Transverse colon (tissue), 4 donors: ENCODE measurements at regions not wholly inside any gene's neighbourhood (a gene's known extent, or its start where the extent isn't known, plus 50 kb on each side); places are given as distances from the start of the nearest gene placed in this dataset.

Experiments used
- DNase-seq: peaks from one replicate; pipeline ENCODE4 v3.0.0-alpha.2; 2019
- H3K27ac ChIP-seq, 4 donors: fragments of 200-600 bp; sonication (generic); 2 replicates each; pipeline ENCODE4 v1.5.1; 2016 to 2018; ENCODE audit warnings: inconsistent platforms in 4 of 4
- H3K27me3 ChIP-seq: fragments of 200-600 bp; sonication (generic); 2 replicates; pipeline ENCODE4 v1.5.1; 2017; ENCODE audit warnings: inconsistent platforms
- H3K36me3 ChIP-seq, 4 donors: fragments of 200-600 bp; sonication (generic); 2 replicates each; pipeline ENCODE4 v1.5.1; 2017 to 2019; ENCODE audit warnings: inconsistent platforms in 4 of 4
- H3K4me1 ChIP-seq, 4 donors: fragments of 200-600 bp; sonication (generic); 2 replicates each; pipeline ENCODE4 v1.5.1; 2017 to 2020; ENCODE audit warnings: inconsistent platforms in 4 of 4
- H3K4me3 ChIP-seq, 4 donors: fragments of 200-600 bp; sonication (generic); 1 replicate in 1 of 4; 2 replicates in 3 of 4; pipeline versions ENCODE4 v1.5.1 to v1.6.1; 2017 to 2019; ENCODE audit warnings: inconsistent platforms in 4 of 4
- H3K9me3 ChIP-seq, 2 donors: fragments of 200-600 bp; sonication (generic); 2 replicates each; pipeline ENCODE4 v1.5.1; 2017 to 2019; ENCODE audit warnings: inconsistent platforms in 2 of 2
- EP300 ChIP-seq: sonication (generic); formaldehyde crosslinking; IDR thresholded peaks from one replicate; pipeline ENCODE4 v1.6.1; 2017; ENCODE audit warnings: antibody characterized with exemption, low read depth
- POLR2A ChIP-seq: fragments of 450-650 bp; IDR thresholded peaks from one replicate; pipeline ENCODE4 v1.6.1; 2016; ENCODE audit warnings: antibody characterized with exemption, mild to moderate bottlenecking, moderate library complexity
- POLR2AphosphoS5 ChIP-seq, 3 donors: sonication (generic); formaldehyde crosslinking; IDR thresholded peaks; one replicate each; pipeline ENCODE4 v1.6.1; 2016; ENCODE audit warnings: antibody characterized with exemption in 3 of 3
- WGBS, 2 donors: methylation state at CpG; one replicate each; pipeline ENCODE4 v1.1.5; 2018; ENCODE audit warnings: low coverage in 1 of 2; 5-methylcytosine and 5-hydroxymethylcytosine counted together
- in situ Hi-C, 4 donors: fragments of 200-750 bp; cut with MboI; loops; one replicate each; pipeline versions ENCODE4 v1.15.0 to v1.15.1; 2017; ENCODE audit warnings: low sequenced_read_pairs in 3 of 4, low pct_ligation_motif_present in 1 of 4, low pct_unique_long_range_greater_than_20kb in 1 of 4
- intact Hi-C: fragments of 100-400 bp; cut with DNase I; formaldehyde crosslinking; loops from one replicate; pipeline ENCODE4 v1.15.1; 2023; ENCODE audit warnings: low total_unique reads
- TF ChIP-seq, protein P1 (sequence below), 5 experiments: fragments of 200-600 bp in 3 of 5; fragments of 450-650 bp in 2 of 5; sonication (generic) in 3 of 5; IDR thresholded peaks; 1 replicate in 2 of 5; 2 replicates in 3 of 5; pipeline ENCODE4 v1.5.1; 2016 to 2017; ENCODE audit warnings: antibody characterized with exemption in 5 of 5, inconsistent platforms in 3 of 5, mild to moderate bottlenecking in 2 of 5, moderate library complexity in 1 of 5

- intact Hi-C loops (no loop called here), in situ Hi-C loops (no loop called here)
- no peaks in the 10 kb centered on the region for H3K4me1 ChIP-seq
- 92% methylated on average over 2 of the region's 2 CpGs; no CpG with 5 or more reads in 1 of the 2 donors for WGBS, 2 donors
- no peaks in the 10 kb centered on the region for H3K36me3 ChIP-seq
- H3K27ac ChIP-seq: no peak overlapping the region
- no peak for TF ChIP-seq POLR2A
- no peaks in the 10 kb centered on the region for H3K9me3 ChIP-seq
- no peak overlapping the region for H3K4me3 ChIP-seq
- no peaks in the 10 kb centered on the region for H3K27me3 ChIP-seq
- no peak for DNase-seq
These were observed 269.2 kb upstream of the NRIP1 start for GRCh38 chr21:15333951-15334350.

DNA sequence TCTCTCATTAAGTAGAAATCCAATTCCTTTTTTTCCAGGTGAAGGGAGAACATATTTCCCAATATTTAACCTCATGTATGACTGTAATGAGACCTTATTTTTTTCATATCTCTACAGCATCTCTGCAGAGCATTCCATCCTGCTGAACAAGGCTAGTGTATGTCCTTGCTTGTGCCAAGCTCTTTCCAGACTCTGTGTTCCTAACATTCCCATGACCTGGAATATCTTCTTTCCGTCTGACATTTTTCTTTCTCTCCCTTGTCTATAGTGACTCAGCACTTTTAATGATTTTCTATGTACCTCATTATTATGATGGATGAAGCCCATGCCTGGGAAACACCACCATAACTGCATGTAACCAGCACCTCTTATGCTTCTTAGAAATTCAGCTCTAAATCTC lies 278.3 kb upstream of the NRIP1 start:
- in situ Hi-C loops: no loop called here

DNA sequence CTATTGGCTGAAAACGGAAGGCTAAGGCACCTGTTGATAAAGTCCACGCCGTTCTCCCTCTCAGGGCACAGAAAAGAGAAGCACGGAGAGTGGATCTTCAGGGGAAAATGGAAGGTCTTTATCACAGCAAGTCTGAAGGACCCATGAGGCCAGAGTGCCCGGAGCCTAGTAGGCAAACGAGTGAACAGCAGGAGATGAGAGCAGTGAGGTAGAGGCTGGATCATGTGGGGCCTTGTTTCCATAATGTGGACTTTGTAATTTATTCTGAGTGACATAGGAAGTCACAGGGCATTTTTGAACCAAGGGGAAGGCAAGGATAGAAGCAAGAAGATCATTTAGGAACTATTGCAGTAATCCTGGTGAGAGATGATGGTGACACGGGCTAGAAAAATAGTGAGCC lies 287.2 kb upstream of the NRIP1 start:
- Histone ChIP-seq H3K4me3 (no peak overlapping the region), H3K27ac (no peak overlapping the region), H3K4me1 (no peaks in the 10 kb centered on the region), H3K9me3 (no peaks in the 10 kb centered on the region), H3K27me3 (no peaks in the 10 kb centered on the region), H3K36me3 (no peaks in the 10 kb centered on the region)
- 71 to 96% methylated on average over 1 to 7 of the region's 7 CpGs for whole genome bisulfite sequencing, 2 donors
- TF ChIP-seq, protein P1, sequence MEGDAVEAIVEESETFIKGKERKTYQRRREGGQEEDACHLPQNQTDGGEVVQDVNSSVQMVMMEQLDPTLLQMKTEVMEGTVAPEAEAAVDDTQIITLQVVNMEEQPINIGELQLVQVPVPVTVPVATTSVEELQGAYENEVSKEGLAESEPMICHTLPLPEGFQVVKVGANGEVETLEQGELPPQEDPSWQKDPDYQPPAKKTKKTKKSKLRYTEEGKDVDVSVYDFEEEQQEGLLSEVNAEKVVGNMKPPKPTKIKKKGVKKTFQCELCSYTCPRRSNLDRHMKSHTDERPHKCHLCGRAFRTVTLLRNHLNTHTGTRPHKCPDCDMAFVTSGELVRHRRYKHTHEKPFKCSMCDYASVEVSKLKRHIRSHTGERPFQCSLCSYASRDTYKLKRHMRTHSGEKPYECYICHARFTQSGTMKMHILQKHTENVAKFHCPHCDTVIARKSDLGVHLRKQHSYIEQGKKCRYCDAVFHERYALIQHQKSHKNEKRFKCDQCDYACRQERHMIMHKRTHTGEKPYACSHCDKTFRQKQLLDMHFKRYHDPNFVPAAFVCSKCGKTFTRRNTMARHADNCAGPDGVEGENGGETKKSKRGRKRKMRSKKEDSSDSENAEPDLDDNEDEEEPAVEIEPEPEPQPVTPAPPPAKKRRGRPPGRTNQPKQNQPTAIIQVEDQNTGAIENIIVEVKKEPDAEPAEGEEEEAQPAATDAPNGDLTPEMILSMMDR (IDR thresholded peaks at IDR 0.05): no peak
- no peak for TF ChIP-seq POLR2AphosphoS5 (IDR thresholded peaks at IDR 0.05)
- TF ChIP-seq POLR2A: no peak
- TF ChIP-seq EP300: no peak
- intact Hi-C loops: no loop called here
- in situ Hi-C loops: loop anchor here in 1 of 4 donors (25.0 kb wide), 1 partner anchor 90 kb away; no protein-coding TSS in a partner anchor
- no peak for DNase-seq

More for the DNA sequence above, 278.3 kb upstream of the NRIP1 start:
- no peak for TF ChIP-seq POLR2AphosphoS5 (IDR thresholded peaks at IDR 0.05)
- no peak for TF ChIP-seq EP300
- TF ChIP-seq POLR2A: no peak
- TF ChIP-seq, protein P1 (IDR thresholded peaks at IDR 0.05): no peak
- DNase-seq: no peak
- 57 to 76% methylated on average over 1 of the region's 1 CpG for WGBS, 2 donors
- Histone ChIP-seq H3K27me3 (no peaks in the 10 kb centered on the region), H3K4me3 (no peak overlapping the region), H3K36me3 (no peaks in the 10 kb centered on the region), H3K27ac (no peak overlapping the region), H3K4me1 (no peaks in the 10 kb centered on the region), H3K9me3 (no peaks in the 10 kb centered on the region)
- intact Hi-C loops: no loop called here

- Histone ChIP-seq H3K9me3 (no peaks in the 10 kb centered on the region), H3K27ac (no peak overlapping the region), H3K27me3 (no peaks in the 10 kb centered on the region), H3K4me1 (no peaks in the 10 kb centered on the region), H3K36me3 (no peaks in the 10 kb centered on the region), H3K4me3 (no peak overlapping the region)
- DNase-seq: no peak
- no peak for TF ChIP-seq POLR2AphosphoS5 (IDR thresholded peaks at IDR 0.05)
- TF ChIP-seq EP300: no peak
- no peak for TF ChIP-seq POLR2A
- TF ChIP-seq, protein P1 (IDR thresholded peaks at IDR 0.05): no peak
- in situ Hi-C loops (loop anchor here in 1 of 4 donors (25.0 kb wide), 1 partner anchor 91 kb away; no protein-coding TSS in a partner anchor), intact Hi-C loops (no loop called here)
- 73 to 83% methylated on average over 1 of the region's 1 CpG for WGBS, 2 donors
These were observed 288.7 kb upstream of the NRIP1 start for GRCh38 chr21:15353546-15353945.

- TF ChIP-seq EP300: no peak
- TF ChIP-seq POLR2A: no peak
- TF ChIP-seq, protein P1 (IDR thresholded peaks at IDR 0.05): no peak
- TF ChIP-seq POLR2AphosphoS5 (IDR thresholded peaks at IDR 0.05): no peak
- Histone ChIP-seq H3K4me1 (no peaks in the 10 kb centered on the region), H3K27me3 (no peaks in the 10 kb centered on the region), H3K36me3 (no peaks in the 10 kb centered on the region), H3K27ac (no peak overlapping the region), H3K9me3 (no peaks in the 10 kb centered on the region), H3K4me3 (no peak overlapping the region)
- 27% methylated on average over 3 of the region's 3 CpGs; no CpG with 5 or more reads in 1 of the 2 donors for WGBS, 2 donors
- intact Hi-C loops: no loop called here
- in situ Hi-C loops: loop anchor here in 1 of 4 donors (25.0 kb wide), 1 partner anchor 92 kb away; no protein-coding TSS in a partner anchor
- no peak for DNase-seq
These were observed 289.7 kb upstream of the NRIP1 start for GRCh38 chr21:15354516-15354915.
